H9 (cell line): ENCODE measurements at regions not wholly inside any gene's neighbourhood (a gene's known extent, or its start where the extent isn't known, plus 50 kb on each side); places are given as distances from the start of the nearest gene placed in this dataset.

ENCODE experiments used
- DNase-seq: peaks from one replicate; pipeline ENCODE4 v3.0.0-alpha.2; 2017
- H2AFZ ChIP-seq: one replicate; pipeline ENCODE4 v1.6.1; 2013; ENCODE audit warnings: mild to moderate bottlenecking, low read length, control low read depth, moderate library complexity
- H2AK5ac ChIP-seq: 2 replicates; pipeline ENCODE4 v1.6.1; 2013; ENCODE audit warnings: low read length, control low read depth, mixed read lengths; ENCODE audit not compliant: insufficient read length
- H2BK120ac ChIP-seq: one replicate; pipeline ENCODE4 v1.6.1; 2013; ENCODE audit warnings: low read depth, mild to moderate bottlenecking, low read length, control low read depth, inconsistent platforms; ENCODE audit not compliant: poor library complexity, severe bottlenecking
- H2BK12ac ChIP-seq: 2 replicates; pipeline ENCODE4 v1.6.1; 2013; ENCODE audit warnings: low read length, control low read depth, mixed read lengths, low read depth; ENCODE audit not compliant: insufficient read length
- H2BK15ac ChIP-seq: 2 replicates; pipeline ENCODE4 v1.6.1; 2013; ENCODE audit warnings: low read depth, low read length, control low read depth
- H2BK20ac ChIP-seq: one replicate; pipeline ENCODE4 v1.6.1; 2013; ENCODE audit warnings: low read depth, mild to moderate bottlenecking, low read length, control low read depth, inconsistent platforms; ENCODE audit not compliant: poor library complexity, severe bottlenecking
- H2BK5ac ChIP-seq: 2 replicates; pipeline ENCODE4 v1.6.1; 2013; ENCODE audit warnings: low read length, control low read depth, mixed read lengths; ENCODE audit not compliant: insufficient read length
- H3K14ac ChIP-seq: 2 replicates; pipeline ENCODE4 v1.6.1; 2013; ENCODE audit warnings: low read length, control low read depth; ENCODE audit not compliant: insufficient read depth
- H3K18ac ChIP-seq: 2 replicates; pipeline ENCODE4 v1.6.1; 2013; ENCODE audit warnings: low read depth, mild to moderate bottlenecking, mixed read lengths, low read length, control low read depth; ENCODE audit not compliant: insufficient read length
- H3K23ac ChIP-seq: 2 replicates; pipeline ENCODE4 v1.6.1; 2013; ENCODE audit warnings: low read length, control low read depth, mixed read lengths, low read depth; ENCODE audit not compliant: insufficient read length
- H3K23me2 ChIP-seq: 2 replicates; pipeline ENCODE4 v1.6.1; 2013; ENCODE audit warnings: low read depth, mild to moderate bottlenecking, mixed read lengths, low read length, control low read depth; ENCODE audit not compliant: insufficient read length, poor library complexity, severe bottlenecking
- H3K27ac ChIP-seq: 2 replicates; pipeline ENCODE4 v1.5.1; 2013; ENCODE audit warnings: low read length, control low read depth, mixed read lengths, low read depth; ENCODE audit not compliant: insufficient read length
- H3K27me3 ChIP-seq: 2 replicates; pipeline ENCODE4 v1.6.1; 2013; ENCODE audit warnings: low read length, control low read depth, inconsistent platforms; ENCODE audit not compliant: insufficient read depth
- H3K4ac ChIP-seq: 2 replicates; pipeline ENCODE4 v1.6.1; 2013; ENCODE audit warnings: low read depth, mild to moderate bottlenecking, control low read depth, inconsistent platforms, low read length, moderate library complexity
- H3K4me1 ChIP-seq: 2 replicates; pipeline ENCODE4 v1.6.1; 2013; ENCODE audit warnings: low read length, control low read depth, inconsistent platforms; ENCODE audit not compliant: insufficient read depth
- H3K4me2 ChIP-seq: 2 replicates; pipeline ENCODE4 v1.6.1; 2013; ENCODE audit warnings: low read length, control low read depth, mixed read lengths; ENCODE audit not compliant: insufficient read length, insufficient read depth
- H3K56ac ChIP-seq: 2 replicates; pipeline ENCODE4 v1.6.1; 2013; ENCODE audit warnings: low read depth, mild to moderate bottlenecking, mixed read lengths, low read length, control low read depth; ENCODE audit not compliant: insufficient read length
- H3K79me1 ChIP-seq: 2 replicates; pipeline ENCODE4 v1.6.1; 2013; ENCODE audit warnings: low read depth, mild to moderate bottlenecking, moderate library complexity, low read length, control low read depth, inconsistent platforms; ENCODE audit not compliant: insufficient read depth, poor library complexity, severe bottlenecking
- H3K79me2 ChIP-seq: 2 replicates; pipeline ENCODE4 v1.6.1; 2013; ENCODE audit warnings: low read length, control low read depth, inconsistent platforms; ENCODE audit not compliant: insufficient read depth
- H3K9ac ChIP-seq: 2 replicates; pipeline ENCODE4 v1.6.1; 2013; ENCODE audit warnings: low read length, control low read depth, mixed read lengths; ENCODE audit not compliant: insufficient read length; ENCODE audit errors: extremely low read depth
- H3K9me3 ChIP-seq: one replicate; pipeline ENCODE4 v1.6.1; 2013; ENCODE audit warnings: low read depth, low read length, inconsistent platforms; ENCODE audit not compliant: control insufficient read depth
- H3T11ph ChIP-seq: one replicate; pipeline ENCODE4 v1.6.1; 2013; ENCODE audit warnings: mild to moderate bottlenecking, low read length, control low read depth, inconsistent platforms
- H4K20me1 ChIP-seq: one replicate; pipeline ENCODE4 v1.6.1; 2013; ENCODE audit not compliant: control insufficient read depth, insufficient read length, insufficient read depth
- H4K5ac ChIP-seq: 2 replicates; pipeline ENCODE4 v1.6.1; 2013; ENCODE audit warnings: low read depth, mild to moderate bottlenecking, mixed read lengths, low read length, control low read depth; ENCODE audit not compliant: insufficient read length
- H4K8ac ChIP-seq: replicated peaks from 2 replicates; pipeline ENCODE4 v1.6.1; 2013; ENCODE audit warnings: low read length, control low read depth, mixed read lengths, low read depth; ENCODE audit not compliant: insufficient read length
- H4K91ac ChIP-seq: 2 replicates; pipeline ENCODE4 v1.6.1; 2013; ENCODE audit warnings: low read depth, mild to moderate bottlenecking, moderate library complexity, mixed read lengths, low read length, control low read depth; ENCODE audit not compliant: insufficient read length
- H3K27ac Mint-ChIP-seq, 3 experiments: 2 replicates in 2 of 3; 3 replicates in 1 of 3; pipeline ENCODE4 v1.8.0; 2020 to 2021; ENCODE audit warnings: mixed read lengths in 3 of 3, mild to moderate bottlenecking in 1 of 3, moderate library complexity in 1 of 3
- H3K27me3 Mint-ChIP-seq: 2 replicates; pipeline ENCODE4 v1.8.0; 2021; ENCODE audit warnings: low read depth, mild to moderate bottlenecking, moderate library complexity, mixed read lengths
- H3K36me3 Mint-ChIP-seq, 3 experiments: 2 replicates in 2 of 3; 3 replicates in 1 of 3; pipeline ENCODE4 v1.8.0; 2020 to 2021; ENCODE audit warnings: low read depth in 3 of 3, mixed read lengths in 3 of 3; ENCODE audit not compliant: insufficient read depth in 1 of 3
- H3K4me1 Mint-ChIP-seq, 2 experiments: 2 replicates each; pipeline ENCODE4 v1.8.0; 2020; ENCODE audit warnings: mixed read lengths in 2 of 2
- H3K4me3 Mint-ChIP-seq, 2 experiments: 2 replicates in 1 of 2; 3 replicates in 1 of 2; pipeline ENCODE4 v1.8.0; 2020 to 2021; ENCODE audit warnings: mild to moderate bottlenecking in 2 of 2, mixed read lengths in 2 of 2, moderate library complexity in 1 of 2
- H3K9me3 Mint-ChIP-seq, 2 experiments: 2 replicates in 1 of 2; 3 replicates in 1 of 2; pipeline ENCODE4 v1.8.0; 2020; ENCODE audit warnings: mild to moderate bottlenecking in 2 of 2, mixed read lengths in 2 of 2, moderate library complexity in 1 of 2
- CTCF ChIP-seq: fragments of 200-600 bp; sonication (generic); conservative IDR thresholded peaks from 3 replicates; pipeline ENCODE4 v1.8.0; 2021; ENCODE audit warnings: antibody characterized with exemption, mild to moderate bottlenecking
- WGBS: extraction: QIAGEN DNeasy Blood & Tissue Kit; methylation state at CpG from one replicate; pipeline ENCODE4 v1.1.7; 2013; ENCODE audit warnings: missing lambda C conversion rate, low lambda C conversion rate, mixed read lengths; ENCODE audit not compliant: insufficient read length; ENCODE audit errors: extremely low coverage; 5-methylcytosine and 5-hydroxymethylcytosine counted together

- H4K8ac ChIP-seq = no peak overlapping the region
- H4K91ac ChIP-seq = no peak overlapping the region
- no peak overlapping the region for H3K18ac ChIP-seq
- H3K9me3 Mint-ChIP-seq = 0 out of 5 replicates have a peak, but pooled peaks cover 0 to 2% of the 10 kb centered on the region in 2 experiments
- no peaks in the 10 kb centered on the region for H3K27me3 ChIP-seq
- no peak overlapping the region for H3K9ac ChIP-seq
- H3K79me1 ChIP-seq = no peaks in the 10 kb centered on the region
- H2BK12ac ChIP-seq = no peak overlapping the region
- no peak overlapping the region for H3K14ac ChIP-seq
- no peak overlapping the region for H2AFZ ChIP-seq
- no CpG with 5 or more reads among the region's 3 CpGs for WGBS
- no peaks in the 10 kb centered on the region for H3K23me2 ChIP-seq
- H3K4ac ChIP-seq = no peak overlapping the region
- no peaks in the 10 kb centered on the region for H4K20me1 ChIP-seq
- H2BK120ac ChIP-seq = no peak overlapping the region
- H3K23ac ChIP-seq = no peak overlapping the region
- H3K56ac ChIP-seq = no peak overlapping the region
- no peak overlapping the region for H3K4me3 Mint-ChIP-seq
- H3K4me1 Mint-ChIP-seq = peaks cover 7 to 9% of the 10 kb centered on the region in 2 experiments; a peak in 3 of 4 replicates
- H3K79me2 ChIP-seq = no peaks in the 10 kb centered on the region
- no peak overlapping the region for H2AK5ac ChIP-seq
- no peak overlapping the region for H3T11ph ChIP-seq
- no peak for TF ChIP-seq CTCF
- H3K4me1 ChIP-seq = no peaks in the 10 kb centered on the region
- no peaks in the 10 kb centered on the region for H3K9me3 ChIP-seq
- no peak overlapping the region for H3K27ac ChIP-seq
- no peak overlapping the region for H3K4me2 ChIP-seq
- no peak overlapping the region for H4K5ac ChIP-seq
- no peaks in the 10 kb centered on the region for H3K36me3 Mint-ChIP-seq
- no peaks in the 10 kb centered on the region; the same call in 1 of the 2 replicates for H3K27me3 Mint-ChIP-seq
- H3K27ac Mint-ChIP-seq = no peak overlapping the region
- H2BK5ac ChIP-seq = no peak overlapping the region
- H2BK15ac ChIP-seq = no peak overlapping the region
- DNase-seq = no peak
- no peak overlapping the region for H2BK20ac ChIP-seq
Measured at GRCh38 chr9:86685556-86685955, 261.8 kb downstream of the GAS1 start.
